Subcutaneous abdominal adipose tissue (tissue), 5 donors: ENCODE measurements at regions not wholly inside any gene's neighbourhood (a gene's known extent, or its start where the extent isn't known, plus 50 kb on each side); places are given as distances from the start of the nearest gene placed in this dataset.

Experiments
- H3K27ac ChIP-seq: one replicate; pipeline ENCODE4 v1.7.0; 2013; ENCODE audit warnings: low read depth, mild to moderate bottlenecking, inconsistent platforms, low read length, moderate library complexity
- H3K27me3 ChIP-seq, 5 donors: one replicate each; pipeline ENCODE4 v1.7.0; 2013; ENCODE audit warnings: low read length in 5 of 5, inconsistent platforms in 1 of 5; ENCODE audit not compliant: control insufficient read depth in 5 of 5, insufficient read depth in 4 of 5
- H3K36me3 ChIP-seq, 5 donors: one replicate each; pipeline ENCODE4 v1.7.0; 2013; ENCODE audit warnings: low read length in 5 of 5; ENCODE audit not compliant: control insufficient read depth in 5 of 5, insufficient read depth in 5 of 5
- H3K4me1 ChIP-seq, 5 donors: one replicate each; pipeline ENCODE4 v1.7.0; 2013; ENCODE audit warnings: low read length in 5 of 5, mild to moderate bottlenecking in 3 of 5, moderate library complexity in 1 of 5; ENCODE audit not compliant: control insufficient read depth in 5 of 5, insufficient read depth in 5 of 5
- H3K4me3 ChIP-seq, 5 donors: one replicate each; pipeline ENCODE4 v1.7.0; 2013; ENCODE audit warnings: low read length in 5 of 5, low read depth in 1 of 5
- H3K9ac ChIP-seq, 5 donors: one replicate each; pipeline ENCODE4 v1.7.0; 2013; ENCODE audit warnings: low read length in 5 of 5, mild to moderate bottlenecking in 4 of 5, moderate library complexity in 3 of 5
- H3K9me3 ChIP-seq, 5 donors: one replicate each; pipeline ENCODE4 v1.7.0; 2013; ENCODE audit warnings: low read length in 5 of 5; ENCODE audit not compliant: control insufficient read depth in 5 of 5
- donor health status: healthy.
- donor health status: healthy.
- donor health status: healthy.
- donor health status: healthy.
- donor health status: healthy.

DNA sequence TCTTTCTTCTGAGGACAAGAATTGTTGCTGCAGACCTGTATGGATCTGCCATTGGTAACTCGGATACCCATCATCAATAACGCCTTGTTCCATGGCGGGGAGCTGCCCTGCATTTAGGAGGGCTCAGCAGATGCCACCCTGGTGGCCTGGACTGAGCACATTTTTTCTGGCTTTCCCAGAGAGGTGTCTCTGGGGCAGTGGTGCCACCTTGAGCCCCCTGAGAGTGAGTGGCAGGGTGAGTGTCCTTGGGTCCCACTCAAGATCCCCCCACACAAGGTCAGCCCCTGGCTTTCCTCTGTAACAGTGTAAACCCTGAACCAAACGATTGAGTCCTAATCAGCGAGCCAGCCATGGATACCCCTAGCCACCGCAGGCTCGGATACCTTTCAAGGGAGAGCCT, 258.6 kb downstream of the GLRX3 start:
- H3K27me3 ChIP-seq = no peaks in the 10 kb centered on the region
- H3K4me3 ChIP-seq = no peak overlapping the region
- no peaks in the 10 kb centered on the region for H3K4me1 ChIP-seq
- no peak overlapping the region for H3K9ac ChIP-seq
- H3K36me3 ChIP-seq = no peaks in the 10 kb centered on the region
- peaks cover 5 to 45% (median 26%) of the 10 kb centered on the region in 5 donors for H3K9me3 ChIP-seq
- H3K27ac ChIP-seq = no peak overlapping the region

DNA sequence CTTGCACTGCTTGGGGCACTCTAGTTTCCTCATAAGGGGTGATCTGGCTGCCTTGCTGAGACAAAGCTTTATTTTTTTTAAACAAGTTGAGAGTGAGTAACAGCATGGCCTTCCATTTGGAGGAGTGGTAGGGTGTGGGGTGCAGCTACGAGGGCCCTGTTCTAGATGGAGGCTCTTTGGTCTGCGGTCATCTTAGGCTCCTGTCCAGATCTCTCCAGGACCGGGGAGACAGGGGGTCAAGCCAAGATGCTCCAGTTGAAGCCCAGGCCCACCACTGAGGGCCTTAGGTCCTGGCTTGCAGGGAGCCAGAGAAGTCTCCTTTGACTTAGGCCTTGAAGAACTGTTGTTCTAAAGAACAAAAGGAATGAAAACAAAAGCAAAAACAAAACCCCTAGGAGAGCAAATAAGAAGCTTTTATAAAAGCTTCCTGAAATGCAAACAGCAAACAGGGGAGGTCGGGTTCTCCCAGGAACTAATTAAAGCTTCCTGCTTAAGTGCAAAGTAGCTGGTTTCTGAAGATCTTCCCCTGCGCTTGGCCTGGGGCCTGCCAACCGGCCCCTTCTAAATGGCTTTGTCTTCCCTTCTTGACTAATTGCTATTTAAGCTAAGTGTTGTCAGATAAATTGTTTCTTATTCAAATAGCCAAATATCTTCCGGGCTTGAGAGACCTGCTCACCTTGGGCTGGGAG, 259.2 kb downstream of the GLRX3 start:
- Histone ChIP-seq H3K4me1 (no peaks in the 10 kb centered on the region), H3K9ac (no peak overlapping the region), H3K9me3 (peaks cover 5 to 42% (median 26%) of the 10 kb centered on the region in 5 donors), H3K27ac (no peak overlapping the region), H3K4me3 (peak overlapping the region in 1 of 5 donors; percentile 5), H3K36me3 (no peaks in the 10 kb centered on the region), H3K27me3 (no peaks in the 10 kb centered on the region)

DNA sequence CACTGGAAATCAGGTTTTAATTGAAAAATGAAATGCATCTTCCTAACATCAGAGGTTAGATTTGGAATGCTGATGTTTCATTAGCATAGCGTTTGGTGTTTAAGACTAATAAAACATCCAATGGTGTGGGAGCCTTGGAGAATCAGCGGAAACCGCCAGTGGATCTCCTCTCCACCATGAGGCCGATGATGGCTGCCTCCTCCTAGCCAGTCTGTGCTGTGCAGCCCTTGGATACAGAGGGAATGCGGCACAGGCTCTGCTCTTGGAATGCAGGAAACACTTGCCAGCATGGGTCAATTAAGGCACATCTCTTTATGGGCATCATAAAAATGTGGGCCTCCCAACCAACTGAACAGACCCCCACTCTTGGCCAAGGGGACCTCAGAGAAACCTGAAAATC, 259.9 kb downstream of the GLRX3 start:
- H3K27me3 ChIP-seq = peaks cover 0 to 1% (median 0%) of the 10 kb centered on the region in 5 donors
- no peaks in the 10 kb centered on the region for H3K4me1 ChIP-seq
- H3K27ac ChIP-seq = no peak overlapping the region
- H3K36me3 ChIP-seq = no peaks in the 10 kb centered on the region
- H3K4me3 ChIP-seq = peak overlapping the region in 1 of 5 donors; percentile 5
- no peak overlapping the region for H3K9ac ChIP-seq
- peaks cover 5 to 42% (median 26%) of the 10 kb centered on the region in 5 donors for H3K9me3 ChIP-seq

DNA sequence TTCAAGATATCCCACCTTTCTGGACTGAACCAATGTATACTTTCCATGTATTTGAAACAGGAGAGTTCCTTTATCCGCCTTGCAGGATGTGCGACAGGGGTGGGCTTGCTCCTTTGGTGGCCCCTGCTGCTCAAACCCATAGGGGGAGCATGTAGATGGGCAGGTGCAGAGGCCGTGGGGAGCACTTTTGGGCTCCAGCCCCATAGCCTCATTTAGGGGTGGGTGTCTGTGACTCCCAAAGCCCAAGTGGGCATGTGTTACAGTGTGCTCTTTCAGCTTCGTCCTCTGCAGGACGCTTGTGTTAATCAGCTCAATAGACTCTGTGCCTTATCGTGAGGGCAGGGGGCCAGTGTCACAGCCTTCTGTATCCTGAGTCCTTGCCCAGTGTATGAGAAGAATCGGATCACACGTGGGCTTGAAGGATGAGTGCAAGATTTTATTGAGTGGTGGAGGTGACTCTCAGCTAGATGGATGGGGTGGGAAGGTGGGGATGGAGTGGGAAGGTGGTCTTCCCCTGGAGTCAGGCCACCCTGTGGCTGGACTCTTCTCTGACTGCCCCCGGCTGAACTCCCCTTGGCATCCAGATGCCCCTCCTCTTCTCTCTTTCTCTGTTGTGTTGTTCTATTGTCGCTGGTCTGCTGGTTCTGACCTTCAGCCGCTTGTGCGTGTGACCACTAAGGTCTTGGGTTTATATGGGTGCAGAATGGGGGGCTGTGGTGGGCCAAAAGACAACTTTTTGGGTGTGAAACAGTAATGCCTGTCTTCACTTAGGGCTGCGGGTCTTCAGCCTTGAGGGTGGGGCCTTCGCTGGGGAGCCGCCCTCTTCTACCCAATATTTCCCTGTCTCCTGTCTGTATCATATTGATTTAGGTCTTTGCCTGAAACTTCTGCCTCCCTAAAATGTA, 262.2 kb downstream of the GLRX3 start:
- peaks cover 0 to 9% (median 4%) of the 10 kb centered on the region in 5 donors for H3K27me3 ChIP-seq
- no peaks in the 10 kb centered on the region for H3K4me1 ChIP-seq
- no peaks in the 10 kb centered on the region for H3K36me3 ChIP-seq
- no peak overlapping the region for H3K9ac ChIP-seq
- H3K4me3 ChIP-seq = no peak overlapping the region
- peaks cover 5 to 34% (median 23%) of the 10 kb centered on the region in 5 donors for H3K9me3 ChIP-seq
- no peak overlapping the region for H3K27ac ChIP-seq

DNA sequence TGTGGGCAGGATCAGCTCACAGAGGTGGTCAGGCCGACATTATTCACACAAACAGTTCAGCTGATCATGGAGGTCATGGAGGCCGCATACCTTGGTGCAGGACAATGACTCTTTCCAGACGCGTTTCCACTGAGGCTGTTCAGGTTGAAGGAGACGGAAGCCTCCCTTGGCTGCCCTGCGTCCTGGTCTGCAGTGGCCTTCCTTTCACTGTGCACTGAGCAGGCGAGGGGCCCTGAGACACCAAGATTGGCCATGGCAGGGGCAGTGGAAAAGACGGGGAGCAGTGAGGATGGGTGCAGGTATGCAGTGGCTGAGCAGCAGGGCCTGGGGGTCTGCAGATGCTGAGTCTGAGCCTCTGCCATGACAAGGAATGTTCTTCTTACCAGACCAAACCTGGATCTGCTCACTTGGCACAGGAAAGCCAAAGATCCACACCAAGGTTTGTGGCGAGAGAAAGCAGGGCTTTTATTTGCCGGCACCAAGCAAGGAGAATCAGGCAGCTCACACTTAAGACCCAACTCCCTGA, 263.3 kb downstream of the GLRX3 start:
- Histone ChIP-seq H3K36me3 (no peaks in the 10 kb centered on the region), H3K27ac (no peak overlapping the region), H3K9ac (no peak overlapping the region), H3K4me3 (no peak overlapping the region), H3K27me3 (peaks cover 0 to 9% (median 4%) of the 10 kb centered on the region in 5 donors), H3K9me3 (peaks cover 3 to 25% (median 19%) of the 10 kb centered on the region in 5 donors), H3K4me1 (no peaks in the 10 kb centered on the region)

DNA sequence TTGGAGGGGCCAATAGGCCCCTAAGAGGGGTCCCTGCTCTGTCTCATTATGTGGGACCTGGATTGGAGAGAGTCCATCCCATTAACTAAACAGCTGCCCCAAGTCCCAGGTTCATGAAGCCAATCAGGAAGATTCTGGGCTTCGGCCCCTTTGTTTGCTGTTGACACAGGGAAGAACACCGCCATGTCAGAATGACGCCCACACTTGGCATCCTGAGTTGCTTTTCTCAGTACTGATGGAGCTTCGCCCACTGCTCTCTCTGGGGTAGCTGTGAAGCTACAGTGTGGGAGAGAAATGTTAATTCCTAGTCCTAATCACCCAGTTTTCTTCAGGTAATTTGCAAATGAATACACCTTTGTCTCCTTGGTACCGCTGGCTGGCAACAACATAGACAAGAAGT, 264.7 kb downstream of the GLRX3 start:
- no peak overlapping the region for H3K4me3 ChIP-seq
- no peaks in the 10 kb centered on the region for H3K4me1 ChIP-seq
- peaks cover 3 to 14% (median 11%) of the 10 kb centered on the region in 5 donors for H3K9me3 ChIP-seq
- H3K27ac ChIP-seq = no peak overlapping the region
- no peaks in the 10 kb centered on the region for H3K36me3 ChIP-seq
- no peak overlapping the region for H3K9ac ChIP-seq
- H3K27me3 ChIP-seq = peaks cover 0 to 9% (median 4%) of the 10 kb centered on the region in 5 donors

DNA sequence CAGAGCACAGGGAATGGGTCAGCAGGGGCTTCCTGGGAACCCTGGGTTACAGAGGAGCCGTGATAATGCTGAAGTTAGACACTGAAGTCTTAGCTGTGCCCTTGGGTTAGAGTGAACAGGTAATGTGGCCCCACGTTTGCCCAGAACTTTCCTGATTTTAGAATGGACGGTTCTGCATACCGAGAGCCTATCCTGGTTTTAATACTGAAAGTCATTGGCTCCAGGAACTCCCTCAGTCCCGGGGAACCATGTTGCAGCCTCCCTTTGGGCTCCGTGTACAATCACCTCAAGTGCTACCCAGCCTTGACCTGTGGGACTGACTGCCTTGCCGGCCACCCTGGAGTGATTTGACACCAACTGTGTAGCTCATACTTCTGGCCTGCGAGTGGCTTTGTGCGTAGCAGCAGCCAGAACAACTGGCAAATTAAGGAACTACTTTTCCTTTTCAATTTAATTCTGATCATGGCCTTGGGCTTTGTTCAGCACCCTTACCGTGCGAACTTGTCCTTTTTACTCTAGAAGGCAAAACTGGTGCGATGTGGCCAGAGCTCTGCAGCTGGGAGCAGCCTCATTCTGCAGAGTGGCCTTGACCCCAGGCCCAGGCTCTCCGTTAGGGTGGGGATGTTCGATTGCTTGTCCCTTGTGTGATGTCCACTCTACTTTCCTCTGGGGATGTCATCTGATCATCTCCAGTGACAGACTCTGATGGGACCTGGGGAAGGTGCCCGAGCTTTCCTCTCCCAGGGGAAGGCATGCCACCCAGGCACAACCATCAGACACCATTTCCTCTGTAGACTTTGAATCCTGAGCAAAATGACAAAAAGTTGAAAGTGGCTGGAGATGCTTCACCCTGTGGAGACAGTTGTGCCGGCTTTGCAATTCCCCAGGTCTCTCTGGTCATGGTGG, 265.9 kb downstream of the GLRX3 start:
- Histone ChIP-seq H3K36me3 (no peaks in the 10 kb centered on the region), H3K4me3 (no peak overlapping the region), H3K9me3 (peaks cover 0 to 7% (median 4%) of the 10 kb centered on the region in 5 donors), H3K9ac (no peak overlapping the region), H3K27ac (no peak overlapping the region), H3K27me3 (peaks cover 0 to 9% (median 4%) of the 10 kb centered on the region in 5 donors), H3K4me1 (no peaks in the 10 kb centered on the region)

DNA sequence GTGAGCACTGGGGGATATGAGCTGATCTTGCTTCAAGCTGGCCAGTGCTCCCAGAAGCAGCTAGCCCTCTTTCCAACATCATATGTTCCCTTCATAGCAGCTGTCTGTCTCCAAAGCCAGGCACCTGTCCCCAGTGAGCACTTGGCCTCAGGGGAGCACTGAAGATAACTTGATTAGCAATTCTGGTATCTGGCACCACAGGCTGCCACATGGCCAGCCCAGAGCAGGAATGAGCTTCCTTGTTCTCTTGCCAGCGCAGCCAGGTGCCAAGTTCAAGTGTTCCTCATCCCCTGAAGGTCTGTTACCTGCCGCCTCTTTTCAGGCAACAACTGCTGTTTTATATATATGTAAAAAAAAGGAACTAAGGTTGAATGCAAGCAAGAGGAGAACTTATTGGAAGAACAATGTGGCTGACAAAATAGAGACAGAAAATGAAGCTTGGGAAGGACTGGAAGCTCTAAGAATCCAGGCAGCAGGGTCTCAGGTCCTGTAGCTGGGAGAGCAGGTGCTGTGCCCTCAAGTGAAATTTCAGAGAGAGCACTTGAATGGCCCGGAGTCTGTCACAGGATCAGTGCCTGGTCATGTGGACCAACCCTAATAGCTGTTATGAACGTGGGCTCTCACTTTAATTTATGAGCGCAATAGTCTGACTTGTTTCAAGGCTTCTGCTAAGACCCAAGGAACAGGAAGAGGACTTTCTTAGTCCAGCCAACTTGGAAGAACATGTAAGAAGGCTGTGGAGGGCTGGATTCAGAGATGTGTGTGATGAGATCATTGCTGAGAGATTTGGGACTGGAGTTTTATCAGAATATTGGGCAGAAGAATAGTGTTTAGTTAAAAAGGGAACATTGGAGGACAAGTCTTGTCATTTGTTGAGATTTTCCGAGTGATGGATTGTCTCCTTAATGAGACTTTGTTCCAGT, 267.2 kb downstream of the GLRX3 start:
- Histone ChIP-seq H3K4me1 (no peaks in the 10 kb centered on the region), H3K27me3 (peaks cover 0 to 9% (median 4%) of the 10 kb centered on the region in 5 donors), H3K4me3 (no peak overlapping the region), H3K27ac (no peak overlapping the region), H3K9ac (no peak overlapping the region), H3K36me3 (no peaks in the 10 kb centered on the region), H3K9me3 (peaks cover 0 to 4% (median 0%) of the 10 kb centered on the region in 5 donors)
